NCI-H226 (cell line): ENCODE measurements at regions not wholly inside any gene's neighbourhood (a gene's known extent, or its start where the extent isn't known, plus 50 kb on each side); places are given as distances from the start of the nearest gene placed in this dataset.

Source experiments
- DNase-seq: peaks from one replicate; pipeline ENCODE4 v3.0.0-alpha.2; 2015

DNA sequence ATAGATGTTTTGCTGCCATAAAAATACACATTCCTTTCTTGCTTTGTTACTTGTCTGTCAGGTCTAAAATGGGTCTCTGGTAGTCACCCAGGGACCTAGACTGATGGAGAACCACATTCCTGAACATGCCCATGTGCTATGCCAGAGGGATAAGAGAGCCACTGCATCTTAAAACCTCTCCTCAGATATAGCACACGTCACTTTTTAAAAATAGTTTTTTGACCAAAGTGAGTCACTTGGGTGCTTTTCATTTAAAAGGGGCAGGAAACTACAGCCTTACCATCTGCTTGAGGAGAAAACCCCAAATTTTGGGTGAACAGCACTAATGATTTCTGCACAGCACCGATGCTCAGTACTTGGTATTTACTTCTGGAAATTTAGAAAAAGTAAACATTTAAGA, 197.8 kb downstream of the OGFRL1 start:
- no peak for DNase-seq

DNA sequence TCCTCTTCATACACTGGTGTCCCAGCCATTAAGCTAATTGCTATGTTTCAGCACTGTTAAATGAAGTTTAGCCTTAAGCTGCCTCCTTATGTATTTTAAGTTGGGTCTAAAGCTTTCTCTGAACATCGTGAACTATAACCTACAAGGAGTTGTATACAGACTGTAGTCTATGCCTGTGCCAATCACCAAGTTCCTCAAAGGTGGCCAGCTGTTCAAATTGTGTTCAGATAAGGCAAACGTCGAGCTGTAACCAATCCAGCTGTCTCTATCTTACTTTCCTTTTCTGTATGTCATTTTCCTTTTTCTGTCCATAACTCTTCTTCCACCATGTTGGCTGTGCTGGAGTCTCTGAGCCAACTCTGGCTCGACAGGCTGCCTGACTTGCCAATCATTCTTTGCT, 199.6 kb downstream of the OGFRL1 start:
- DNase-seq = no peak

DNA sequence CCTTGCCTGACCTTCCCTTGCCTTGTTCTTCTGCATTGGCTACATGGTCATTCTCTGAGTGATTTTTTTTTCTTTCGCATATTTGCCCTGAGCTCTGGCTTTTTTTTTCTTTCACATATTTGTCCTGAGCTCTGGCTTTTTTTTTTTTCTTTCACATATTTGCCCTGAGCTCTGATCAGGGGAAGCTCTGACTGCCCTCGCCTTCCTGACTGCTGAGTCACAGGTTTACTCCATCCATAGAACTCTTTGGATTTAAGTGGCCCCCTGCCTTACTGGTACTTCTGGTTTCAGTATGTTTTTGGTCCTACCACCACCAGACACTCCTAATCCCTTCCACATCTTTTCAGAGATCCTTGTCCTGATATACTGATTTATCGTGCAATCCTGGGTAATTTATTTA, 201.1 kb downstream of the OGFRL1 start:
- DNase-seq = peak; percentile 92

DNA sequence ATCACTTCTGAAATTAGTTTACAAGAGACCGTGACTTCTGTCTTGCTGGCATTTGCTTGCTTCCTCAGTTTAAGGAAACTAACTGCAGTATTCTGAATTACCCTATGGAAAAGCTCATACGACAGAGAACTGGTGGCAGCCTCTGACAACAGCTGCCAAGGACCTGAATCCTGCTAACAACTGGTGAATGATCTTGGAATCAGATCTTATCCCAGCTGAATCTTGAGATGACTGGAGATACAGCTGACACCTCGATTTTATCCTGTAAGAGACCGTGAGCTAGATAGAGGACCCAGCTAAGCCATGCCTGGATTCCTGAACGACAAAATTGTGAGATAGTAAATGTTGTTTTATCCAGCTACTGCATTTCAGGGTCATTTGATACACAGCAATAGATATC, 202.3 kb downstream of the OGFRL1 start:
- DNase-seq = no peak

DNA sequence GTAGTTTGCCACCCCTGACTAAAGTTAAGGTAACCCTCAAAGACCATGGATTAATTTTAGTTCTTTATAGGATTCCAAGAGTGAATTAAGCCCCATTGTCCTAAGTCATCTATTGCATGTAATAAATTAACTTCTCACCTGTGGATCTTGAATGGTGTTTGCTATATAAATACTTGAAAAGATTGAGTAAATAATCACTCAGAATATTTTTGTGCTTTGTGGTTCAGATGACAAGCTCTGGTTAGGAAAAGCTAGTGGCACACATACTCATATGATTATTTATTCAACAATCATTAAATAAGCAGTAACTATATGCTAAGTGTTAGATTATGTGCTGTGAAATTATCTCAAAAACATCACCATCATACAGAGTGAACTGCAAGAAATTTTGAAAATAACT, 203.2 kb downstream of the OGFRL1 start:
- no peak for DNase-seq

DNA sequence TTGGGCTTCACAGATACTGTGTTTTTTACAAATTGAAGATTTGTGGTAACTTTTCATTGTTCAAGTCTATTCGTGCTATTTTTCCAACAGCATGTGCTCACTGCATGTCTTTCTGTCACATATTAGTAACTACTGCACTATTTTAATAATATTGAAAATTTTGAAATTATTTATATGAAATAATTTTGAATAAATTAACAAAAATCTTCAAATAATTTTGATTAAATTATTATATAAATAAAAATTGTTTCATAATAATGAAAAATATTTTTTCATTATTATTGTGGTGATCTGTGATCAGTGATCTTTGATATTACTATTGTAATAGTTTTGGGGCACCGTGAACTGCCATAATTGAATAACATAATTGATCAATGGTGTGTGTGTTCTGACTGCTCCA, 204.1 kb downstream of the OGFRL1 start:
- no peak for DNase-seq

DNA sequence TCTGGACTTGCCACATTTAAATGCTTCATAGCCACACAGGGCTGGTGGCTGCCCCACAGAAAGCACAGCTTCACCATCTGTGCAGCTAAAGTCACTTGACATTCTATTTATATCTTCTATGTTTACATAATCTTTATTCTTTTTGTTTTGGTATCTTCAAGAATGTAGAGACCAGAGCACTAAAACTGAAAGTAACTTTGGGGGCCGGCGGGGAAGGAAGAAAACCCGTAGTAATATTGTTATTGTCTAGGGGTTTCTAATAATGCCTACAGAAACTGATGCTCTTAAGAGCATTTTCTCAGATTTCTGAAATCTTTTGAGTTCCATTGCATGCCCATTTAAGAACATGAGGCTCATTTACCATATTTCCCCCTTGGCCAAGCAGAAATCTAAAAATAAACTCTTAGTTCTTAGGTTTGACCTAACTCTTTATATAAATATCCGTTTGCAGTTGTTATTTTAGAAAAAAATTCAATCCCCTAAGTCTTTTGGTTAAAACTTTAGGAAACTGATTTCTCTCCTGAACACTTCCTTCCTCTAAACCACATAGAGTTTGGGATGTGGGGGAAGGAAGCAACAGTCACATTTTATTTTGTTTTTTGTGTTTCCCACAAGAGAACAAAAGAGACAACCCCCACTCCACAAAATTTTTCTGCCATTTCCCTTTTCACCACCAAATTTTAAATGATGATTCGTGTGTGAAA, 207.6 kb downstream of the OGFRL1 start:
- no peak for DNase-seq

DNA sequence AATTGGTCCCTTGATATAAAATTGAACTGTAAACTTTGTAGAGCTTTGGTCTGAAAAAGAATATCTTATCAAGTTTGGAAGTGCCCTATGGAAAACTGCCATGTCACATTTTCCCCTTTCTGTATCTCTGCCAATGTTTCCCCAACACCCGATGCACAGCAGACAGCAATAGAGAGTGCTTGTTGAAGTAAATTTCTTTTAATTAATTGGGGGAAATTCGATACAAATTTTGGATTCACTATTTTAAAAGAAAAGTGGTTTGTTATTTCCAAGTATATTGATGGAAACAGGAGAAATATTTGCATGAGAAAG, 208.1 kb downstream of the OGFRL1 start:
- DNase-seq = no peak

DNA sequence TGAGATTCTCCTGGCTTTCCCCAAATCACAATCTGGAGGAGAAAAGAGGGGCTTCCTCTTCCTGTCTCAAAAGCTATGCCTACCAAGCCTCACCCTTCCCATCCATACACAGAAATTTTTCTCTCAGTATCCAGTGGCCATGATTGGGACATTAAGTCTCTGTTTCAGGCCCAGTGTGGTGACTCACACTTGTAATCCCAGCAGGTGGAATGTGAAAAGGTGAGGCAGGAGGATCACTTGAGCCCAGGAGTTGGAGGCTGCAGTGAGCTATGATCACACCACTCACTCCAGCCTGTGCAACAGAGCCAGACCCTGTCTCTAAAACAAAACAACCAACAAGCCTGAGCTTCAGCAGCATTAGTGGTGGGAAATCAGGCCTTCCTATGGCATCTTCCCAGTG, 210.0 kb downstream of the OGFRL1 start:
- no peak for DNase-seq

DNA sequence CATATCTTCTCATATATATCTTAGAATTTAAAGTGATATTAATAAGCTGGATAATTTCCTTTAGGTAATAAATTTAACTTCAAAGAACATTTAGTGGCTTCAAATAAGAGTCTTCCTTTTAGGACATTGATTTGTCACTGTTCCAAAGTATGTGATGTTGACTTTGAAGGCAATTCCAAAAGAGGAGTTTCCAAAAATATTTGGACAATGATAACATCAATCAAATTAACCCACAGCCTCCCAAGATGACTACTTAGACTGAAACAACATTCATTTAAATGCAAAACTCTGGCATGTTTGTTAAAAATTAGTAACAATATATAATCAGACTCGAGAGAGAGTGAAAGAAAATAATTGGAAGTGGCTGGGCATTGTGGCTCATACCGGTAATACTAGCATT, 211.1 kb downstream of the OGFRL1 start:
- DNase-seq = no peak

DNA sequence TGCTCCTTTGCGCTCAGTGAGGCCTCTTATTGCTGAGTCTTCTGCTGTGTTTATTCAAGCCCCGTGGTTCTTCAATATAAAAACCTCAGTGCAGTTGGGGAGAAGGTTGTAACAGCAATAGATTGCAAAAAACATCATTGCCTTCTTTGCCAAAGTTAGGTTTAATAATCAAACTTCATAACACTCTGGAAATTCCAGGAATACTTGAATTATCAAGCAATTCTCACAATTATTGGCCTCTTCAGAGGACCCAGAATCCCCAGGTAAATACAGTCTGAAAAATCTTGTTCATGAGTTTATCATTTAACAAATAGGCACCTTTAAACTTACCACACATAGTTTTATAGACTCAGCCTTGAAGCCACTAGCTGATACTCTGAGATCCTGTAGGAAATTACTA, 213.6 kb downstream of the OGFRL1 start:
- DNase-seq = no peak

DNA sequence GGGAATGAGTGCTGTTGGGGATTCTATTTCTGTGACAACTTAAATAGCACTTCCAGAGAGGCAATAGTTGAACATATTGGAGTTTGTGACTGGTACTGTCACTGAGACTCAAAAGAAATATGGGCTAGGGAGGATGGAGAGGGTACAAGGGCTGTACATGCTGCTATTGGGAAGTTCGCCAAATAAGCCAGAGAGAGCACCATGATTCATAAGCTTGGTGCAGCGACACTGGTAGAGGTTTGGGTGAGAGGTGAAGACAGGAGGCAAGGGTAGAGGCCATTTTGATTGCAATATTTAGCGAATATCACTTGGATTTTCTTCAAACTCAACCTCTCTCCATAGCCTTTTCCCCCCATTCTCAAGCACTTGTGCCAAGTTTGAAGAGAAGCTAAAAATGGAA, 214.3 kb downstream of the OGFRL1 start:
- DNase-seq = no peak

DNA sequence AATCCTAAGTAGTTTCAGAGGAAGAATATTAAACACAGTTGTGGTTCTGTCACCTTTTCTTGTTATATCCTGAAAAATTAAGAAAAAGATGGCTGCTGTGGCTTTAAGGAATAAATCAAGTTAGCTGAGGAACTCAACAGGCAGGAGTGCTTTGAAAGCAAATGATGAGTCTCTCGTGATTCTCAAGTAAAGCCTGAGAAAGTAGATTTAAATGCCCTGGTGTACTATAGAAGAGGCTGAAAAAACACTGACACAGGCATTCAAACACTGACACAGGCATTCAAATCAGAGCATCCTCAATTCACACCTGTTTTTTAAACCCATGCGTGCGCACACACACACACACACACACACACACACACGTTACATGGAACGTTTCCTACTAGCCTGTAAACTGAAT, 218.6 kb downstream of the OGFRL1 start:
- no peak for DNase-seq

DNA sequence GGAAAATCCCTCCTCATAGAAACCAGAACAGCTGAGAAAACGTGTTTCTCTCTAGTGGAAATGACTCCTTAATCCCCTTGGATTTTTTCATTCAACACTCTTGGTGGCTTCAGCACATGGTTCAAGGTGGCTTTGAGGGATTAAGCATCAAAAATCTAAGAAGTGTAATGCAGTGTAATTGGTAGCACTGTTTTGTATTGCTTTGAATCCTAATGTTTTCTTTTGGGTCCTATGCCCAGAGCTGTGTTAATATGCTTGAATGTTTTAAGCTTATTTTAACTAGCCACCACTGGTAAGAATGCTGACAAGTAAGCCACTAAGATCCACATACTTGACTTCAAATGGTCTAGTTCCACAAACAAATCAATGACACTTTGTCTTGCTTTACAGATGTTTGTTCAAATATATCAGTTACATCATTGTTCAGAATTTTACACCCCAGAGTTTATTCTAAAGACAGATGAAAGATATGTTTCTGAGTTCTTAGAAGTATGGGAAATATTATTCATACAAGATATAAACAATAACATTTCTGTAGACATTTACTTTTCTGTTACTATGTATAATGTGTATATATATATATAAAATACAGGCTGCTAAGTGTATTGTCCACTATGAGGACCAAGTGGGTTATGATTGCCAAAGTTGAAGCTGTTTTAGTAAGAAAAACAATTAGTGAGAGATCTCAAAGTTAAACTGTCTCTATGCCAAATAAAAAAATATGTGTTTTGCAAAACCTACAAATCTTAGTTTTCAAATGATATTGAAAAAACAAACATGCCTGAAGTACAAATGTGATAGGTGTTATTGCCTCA, 220.8 kb downstream of the OGFRL1 start:
- no peak for DNase-seq

DNA sequence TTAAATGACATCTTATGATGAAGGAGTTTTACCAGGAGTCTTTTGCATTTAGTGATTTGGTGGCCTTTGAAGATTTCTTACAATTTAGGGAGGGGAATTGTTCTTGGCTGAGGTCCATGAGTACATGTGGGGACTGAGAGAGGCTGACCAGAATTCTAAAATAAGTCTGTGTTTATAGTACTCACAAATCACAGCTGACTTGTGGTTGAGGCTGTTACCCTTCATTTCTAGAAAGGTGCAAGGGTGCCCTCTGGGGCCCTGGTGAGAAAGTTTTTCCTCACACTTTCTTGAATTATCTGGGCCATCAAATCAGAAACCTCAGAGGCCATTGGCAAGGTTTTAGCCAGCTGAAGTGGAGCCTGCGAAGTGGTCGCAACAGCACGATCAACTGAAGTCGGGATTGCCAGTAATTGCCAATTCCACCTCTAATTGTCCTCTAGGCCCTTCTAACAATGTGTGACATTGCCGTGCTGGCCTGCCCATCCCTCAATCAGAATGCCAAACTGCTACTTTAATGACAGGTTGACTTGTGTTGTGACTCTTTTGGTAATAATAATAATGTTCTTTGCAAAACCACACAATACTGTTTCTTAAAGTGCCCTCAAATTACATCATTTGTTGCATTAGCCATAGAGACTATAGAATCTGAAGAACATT, 221.6 kb downstream of the OGFRL1 start:
- DNase-seq = peak; percentile 53

DNA sequence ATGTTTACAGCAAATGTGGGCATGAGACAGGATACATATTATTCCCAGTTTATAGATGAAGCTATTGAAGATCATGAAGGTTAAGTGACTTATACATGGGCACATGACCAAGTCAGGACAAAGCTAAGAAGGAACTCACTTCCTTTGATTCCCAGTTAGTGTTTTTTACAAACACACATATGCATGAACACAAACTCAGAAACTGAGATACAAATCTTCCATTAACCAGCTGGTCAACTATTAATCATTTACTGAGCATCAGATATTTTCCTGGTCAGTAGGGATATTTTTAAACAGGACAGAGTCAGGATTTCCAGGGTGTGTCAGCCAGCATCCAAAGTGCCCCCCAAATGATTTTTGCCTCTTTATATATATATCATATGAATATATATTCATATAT, 222.2 kb downstream of the OGFRL1 start:
- no peak for DNase-seq

DNA sequence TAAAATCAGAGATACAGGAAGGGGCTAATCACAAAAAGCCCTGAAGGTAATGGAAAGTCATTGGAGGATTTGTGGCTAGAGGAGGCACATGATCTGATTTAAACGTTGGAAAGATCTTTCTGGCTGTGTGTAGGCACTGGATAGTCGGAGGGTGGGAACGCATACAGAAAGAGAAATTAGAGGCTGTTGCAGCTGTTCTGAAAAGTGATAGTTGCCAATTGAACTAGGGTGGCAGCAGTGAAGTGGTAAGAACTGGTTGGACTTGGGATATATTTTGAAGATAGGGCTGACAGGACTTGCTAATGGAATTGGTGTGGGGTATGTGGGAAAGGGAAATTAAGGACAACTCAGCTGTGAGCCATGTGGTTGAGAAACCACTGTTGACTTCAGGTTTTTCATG, 223.6 kb downstream of the OGFRL1 start:
- DNase-seq = no peak

DNA sequence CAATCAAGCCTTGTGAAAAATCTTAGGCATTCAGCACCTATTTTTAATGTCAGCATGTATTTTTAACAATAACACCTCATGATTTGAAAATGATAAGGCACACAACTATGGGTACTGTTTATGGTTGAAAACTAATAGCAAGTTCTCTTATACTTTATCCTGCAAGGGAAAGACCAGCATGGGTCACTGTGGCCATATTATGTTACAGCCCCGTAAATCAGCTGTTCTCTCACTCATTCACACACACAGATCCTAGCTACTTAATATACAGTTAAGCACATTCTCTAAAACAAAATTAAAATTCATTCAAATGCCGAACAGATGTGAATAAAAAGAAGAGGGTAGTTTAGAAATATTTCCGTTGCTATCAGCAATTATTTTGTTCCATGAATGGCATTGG, 224.4 kb downstream of the OGFRL1 start:
- no peak for DNase-seq

DNA sequence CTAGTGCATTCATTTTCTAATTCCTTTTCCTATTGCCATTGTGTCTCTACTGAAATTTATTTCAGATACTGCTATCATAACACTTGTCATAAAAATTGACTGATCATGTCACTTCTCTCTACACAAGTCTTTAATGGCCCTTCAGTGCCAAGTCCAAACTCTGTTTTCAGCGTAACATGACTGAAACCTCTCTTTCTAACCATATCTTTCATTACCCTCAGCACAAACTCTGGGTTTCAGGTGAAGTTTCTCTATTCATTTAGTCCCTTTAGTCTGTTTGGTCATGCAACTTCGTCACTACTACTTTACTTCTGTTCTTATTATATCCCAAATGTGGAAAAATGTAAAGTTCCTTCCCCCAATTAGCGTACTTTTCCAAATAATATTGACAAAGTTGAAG, 234.9 kb downstream of the OGFRL1 start:
- DNase-seq = no peak

DNA sequence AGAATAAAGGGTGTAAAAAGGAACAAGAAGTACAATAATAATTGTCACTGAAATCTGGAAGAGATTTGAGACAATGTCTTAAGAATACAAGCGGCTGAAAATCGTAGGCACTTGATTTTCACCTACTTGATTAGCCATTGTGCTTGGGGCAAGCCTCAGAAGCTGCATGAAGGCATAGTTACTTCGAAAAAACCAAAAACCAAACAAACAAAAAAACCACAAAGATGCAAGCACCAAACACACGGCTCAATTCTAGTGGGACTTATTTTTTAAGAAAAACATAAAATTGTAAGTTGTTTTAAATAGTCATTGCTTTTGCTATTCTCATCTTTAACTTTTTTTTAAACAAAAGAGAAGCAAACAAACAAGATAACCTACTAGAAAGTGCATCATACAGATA, 235.6 kb downstream of the OGFRL1 start:
- no peak for DNase-seq

DNA sequence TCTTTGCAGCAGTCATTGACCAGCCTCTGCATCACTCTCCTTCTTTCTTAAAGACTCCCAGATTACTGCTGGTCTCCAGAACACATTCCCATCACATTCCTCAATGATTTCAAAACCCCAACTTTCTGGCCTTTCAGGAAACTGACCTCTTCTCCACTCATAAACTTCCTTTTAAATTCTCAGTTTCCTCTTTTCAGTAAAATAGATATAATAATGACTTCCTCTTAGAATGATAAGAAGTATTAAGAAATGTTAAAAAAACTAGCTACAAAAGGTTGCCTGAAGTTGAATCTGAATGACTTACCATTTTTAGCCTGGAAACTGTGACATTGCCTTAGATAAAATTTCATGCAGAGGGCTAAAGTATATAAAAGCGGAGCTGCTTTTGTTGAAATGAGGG, 239.3 kb downstream of the OGFRL1 start:
- DNase-seq = peak; percentile 7

DNA sequence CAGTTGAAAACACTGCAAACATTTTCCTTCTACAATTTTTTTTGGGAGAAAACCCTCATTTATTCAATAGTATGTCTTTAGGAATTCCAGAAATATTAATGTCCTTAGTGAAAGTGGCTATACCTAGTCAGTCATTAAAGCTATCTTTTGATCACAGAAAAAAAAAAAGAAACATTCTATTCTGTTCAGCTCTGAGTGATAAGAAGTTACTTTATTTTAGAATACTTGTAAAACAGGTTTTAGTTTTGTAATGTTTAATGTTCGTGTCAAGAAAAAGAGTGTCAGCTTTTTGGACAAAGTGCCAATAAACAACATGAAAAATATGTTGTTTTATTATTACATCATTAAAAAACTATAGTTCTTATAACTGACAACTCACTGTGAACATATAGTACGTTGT, 240.4 kb downstream of the OGFRL1 start:
- no peak for DNase-seq

DNA sequence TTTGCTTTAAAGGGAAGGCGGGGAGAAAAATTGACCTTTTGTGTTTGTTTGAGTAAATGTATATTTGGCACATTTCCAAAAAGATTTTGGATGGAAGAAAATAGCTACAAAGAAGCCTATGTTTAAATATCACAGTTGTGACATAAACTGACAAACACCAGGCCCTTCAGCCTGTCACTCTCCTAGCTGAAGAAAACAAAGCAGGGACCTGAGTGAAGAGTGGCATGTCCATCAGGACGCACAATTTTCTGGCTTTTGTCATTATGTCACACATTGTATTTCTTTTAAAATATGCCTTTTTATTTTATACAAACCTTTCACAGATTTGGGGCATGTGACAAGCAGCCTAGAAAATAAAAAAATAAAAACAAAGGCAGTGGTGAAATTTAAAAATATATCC, 241.2 kb downstream of the OGFRL1 start:
- no peak for DNase-seq

DNA sequence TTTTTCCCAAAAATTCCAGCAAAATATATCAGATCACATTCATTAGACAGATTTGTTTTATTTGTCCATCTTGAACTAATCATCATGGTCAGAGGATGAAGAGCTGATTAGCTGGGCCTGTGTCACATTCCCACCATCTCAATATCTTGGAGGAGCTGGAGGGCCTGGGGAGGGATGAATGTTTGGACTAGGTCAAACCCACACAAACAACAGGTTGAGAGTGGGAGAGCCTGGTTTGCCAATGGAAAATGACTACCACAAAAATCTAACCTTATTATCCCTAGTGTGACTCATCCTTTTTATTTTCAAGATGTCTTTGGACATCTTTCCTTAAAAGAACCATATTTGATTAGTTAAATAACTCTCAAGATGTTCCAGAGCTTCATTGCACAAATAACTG, 242.4 kb downstream of the OGFRL1 start:
- no peak for DNase-seq

DNA sequence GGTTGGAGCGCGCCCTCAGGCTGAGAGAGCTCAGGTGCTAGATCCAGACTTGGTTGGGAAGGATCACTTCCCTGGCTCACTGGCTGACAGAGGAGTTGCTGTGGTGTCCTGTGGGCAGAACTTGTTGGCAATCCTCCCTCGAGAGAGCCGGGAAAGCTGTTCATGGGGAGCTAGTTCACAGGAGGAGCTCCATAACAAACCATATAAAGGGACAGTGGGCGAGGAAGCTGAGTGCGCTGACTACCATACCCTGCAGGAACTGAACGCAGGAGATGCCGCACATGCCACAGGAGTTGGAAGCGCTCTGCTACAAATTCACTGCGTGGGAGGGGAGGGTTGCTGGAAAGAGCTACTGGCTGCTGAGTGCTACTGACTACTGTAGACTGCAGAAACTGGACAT, 243.2 kb downstream of the OGFRL1 start:
- DNase-seq = no peak
